HepG2 (cell line): ENCODE measurements at regions not wholly inside any gene's neighbourhood (a gene's known extent, or its start where the extent isn't known, plus 50 kb on each side); places are given as distances from the start of the nearest gene placed in this dataset.
A peak's percentile ranks its signal among the peaks of the same experiment; 100 is the strongest.

ENCODE experiments used
- ATAC-seq: fragments of 200-7000 bp; cut with Tn5 transposase; 3 replicates; pipeline ENCODE4 v1.9.1; 2020; ENCODE audit warnings: mild to moderate bottlenecking, moderate library complexity
- BruUV-seq: library from RNA; stranded (reverse); fragments of 400-500 nt; replicated peaks from 2 replicates; lab custom pipeline; 2021; lab: Mats Ljungman, UMichigan
- CTCF ChIA-PET: fragments of 300-600 bp; formaldehyde crosslinking; extraction: SDS; loops from one replicate; lab custom pipeline; 2021; ENCODE audit warnings: low total read pairs, inconsistent platforms, low intra/inter-chr PET ratio; lab: Yijun Ruan, JAX
- POLR2A ChIA-PET: fragments of 350-600 bp; sonication (Branson Sonifier 250); formaldehyde crosslinking; loops from one replicate; lab custom pipeline; 2020; ENCODE audit warnings: antibody characterized with exemption, inconsistent platforms; lab: Yijun Ruan, JAX
- DNase-seq: peaks from one replicate; pipeline ENCODE4 v3.0.0-alpha.2; 2015; ENCODE audit warnings: low spot score
- FAIRE-seq: peaks from 3 replicates; lab custom pipeline; 2011; peaks lifted over from hg19 to GRCh38; lab: Jason Lieb, UNC
- H2AFZ ChIP-seq: one replicate; pipeline ENCODE4 v1.6.1; 2011; ENCODE audit warnings: low read length, inconsistent platforms
- H3K27ac ChIP-seq: fragments of 300-600 bp; 3 replicates; pipeline ENCODE4 v1.8.0; 2011; ENCODE audit warnings: mixed run types, mild to moderate bottlenecking, mixed read lengths, low read length, inconsistent platforms; ENCODE audit not compliant: insufficient read depth; ENCODE audit errors: extremely low read length
- H3K27me3 ChIP-seq, 2 experiments: fragments of 200-600 bp in 1 of 2; 2 replicates in 1 of 2; 3 replicates in 1 of 2; pipeline versions ENCODE4 v1.6.0 to v1.8.0; 2011; ENCODE audit warnings: low read length in 2 of 2, mild to moderate bottlenecking in 2 of 2, moderate library complexity in 2 of 2, inconsistent platforms in 1 of 2; ENCODE audit not compliant: insufficient read depth in 2 of 2, control insufficient read depth in 1 of 2
- H3K36me3 ChIP-seq, 2 experiments: fragments of 200-600 bp in 1 of 2; replicated peaks in 1 of 2; 2 replicates in 1 of 2; 3 replicates in 1 of 2; pipeline versions ENCODE4 v1.5.1 to v1.8.0; 2011; ENCODE audit warnings: low read length in 2 of 2, inconsistent platforms in 1 of 2; ENCODE audit not compliant: insufficient read depth in 2 of 2, control insufficient read depth in 1 of 2
- H3K4me1 ChIP-seq: 2 replicates; pipeline ENCODE4 v1.5.1; 2012; ENCODE audit warnings: low read length, inconsistent platforms; ENCODE audit not compliant: insufficient read depth
- H3K4me2 ChIP-seq: 2 replicates; pipeline ENCODE4 v1.6.0; 2011; ENCODE audit warnings: low read depth, low read length, inconsistent platforms
- H3K4me3 ChIP-seq, 3 experiments: fragments of 200-600 bp in 1 of 3; sonication (generic), shearing (Covaris generic) in 1 of 3; replicated peaks in 1 of 3; 2 replicates each; pipeline ENCODE4 v1.5.1; 2011 to 2016; ENCODE audit warnings: low read length in 3 of 3, inconsistent platforms in 2 of 3, low read depth in 2 of 3, mild to moderate bottlenecking in 2 of 3, control low read depth in 1 of 3, mixed read lengths in 1 of 3; ENCODE audit not compliant: insufficient read depth in 1 of 3
- H3K79me2 ChIP-seq: one replicate; pipeline ENCODE4 v1.6.1; 2011; ENCODE audit warnings: low read length, inconsistent platforms; ENCODE audit not compliant: insufficient read depth
- H3K9ac ChIP-seq: 2 replicates; pipeline ENCODE4 v1.6.0; 2011; ENCODE audit warnings: mild to moderate bottlenecking, low read depth, low read length, inconsistent platforms; ENCODE audit not compliant: insufficient read depth
- H3K9me3 ChIP-seq: 2 replicates; pipeline ENCODE4 v1.5.1; 2012; ENCODE audit warnings: mild to moderate bottlenecking, low read length
- H4K20me1 ChIP-seq: 2 replicates; pipeline ENCODE4 v1.6.0; 2011; ENCODE audit warnings: inconsistent platforms, mild to moderate bottlenecking, low read length, moderate library complexity; ENCODE audit not compliant: insufficient read depth
- KLF13 ChIP-seq: sonication (generic); formaldehyde crosslinking; IDR thresholded peaks from 2 replicates; pipeline ENCODE4 v1.4.0; 2020; ENCODE audit warnings: mild to moderate bottlenecking, missing genetic modification reagents
- SOX6 ChIP-seq, 2 experiments: fragments of 450-650 bp in 1 of 2; sonication (generic) in 1 of 2; formaldehyde crosslinking in 1 of 2; IDR thresholded peaks; 2 replicates each; pipeline versions ENCODE4 v1.4.0 to v1.6.1; 2017 to 2020; ENCODE audit warnings: antibody characterized with exemption in 1 of 2, mild to moderate bottlenecking in 1 of 2, missing genetic modification reagents in 1 of 2
- ZFAT ChIP-seq: sonication (generic); formaldehyde crosslinking; conservative IDR thresholded peaks from 2 replicates; pipeline ENCODE4 v1.8.1; 2023; ENCODE audit warnings: missing genetic modification reagents, inconsistent platforms
- ZNF143 ChIP-seq: sonication (generic); formaldehyde crosslinking; IDR thresholded peaks from 2 replicates; pipeline ENCODE4 v1.4.0; 2020; ENCODE audit warnings: missing genetic modification reagents
- ZNF263 ChIP-seq: sonication (generic); formaldehyde crosslinking; IDR thresholded peaks from 2 replicates; pipeline ENCODE4 v1.4.0; 2020; ENCODE audit warnings: missing genetic modification reagents
- ZNF780A ChIP-seq: sonication (generic); formaldehyde crosslinking; IDR thresholded peaks from 2 replicates; pipeline ENCODE4 v1.8.0; 2022; ENCODE audit warnings: mild to moderate bottlenecking, missing genetic modification reagents, moderate library complexity
- WGBS: methylation state at CpG from one replicate; pipeline ENCODE4 v1.1.6; 2017; ENCODE audit warnings: low lambda C conversion rate; 5-methylcytosine and 5-hydroxymethylcytosine counted together
- in situ Hi-C: cut with HindIII; loops from 2 replicates; pipeline ENCODE4 v1.10.0; 2017; ENCODE audit warnings: low pct_unique_long_range_greater_than_20kb; ENCODE audit not compliant: extremely low pct_ligation_motif_present
- intact Hi-C: fragments of 100-400 bp; cut with micrococcal nuclease; formaldehyde crosslinking; loops from one replicate; pipeline ENCODE4 v1.10.0; 2022; ENCODE audit not compliant: unreplicated experiment

- Histone ChIP-seq H3K9me3 (no peaks in the 10 kb centered on the region), H3K4me3 (no peak overlapping the region), H4K20me1 (peaks cover 14% of the 10 kb centered on the region; the same call in 1 of the 2 replicates), H3K4me2 (no peak overlapping the region), H3K4me1 (peaks cover 25% of the 10 kb centered on the region), H3K79me2 (no peaks in the 10 kb centered on the region), H3K9ac (no peak overlapping the region), H3K27me3 (peaks cover 21 to 78% of the 10 kb centered on the region in 2 experiments), H2AFZ (no peak overlapping the region), H3K27ac (no peak overlapping the region), H3K36me3 (no peaks in the 10 kb centered on the region)
- ChIA-PET CTCF (no interaction called here), POLR2A (interaction anchor here (1.3 kb wide), 1 partner anchor 24 kb away, joined by 6 read pairs; no protein-coding TSS in a partner anchor)
- DNase-seq: no peak
- intact Hi-C loops: no loop called here
- in situ Hi-C loops: no loop called here
- FAIRE-seq: no peak
- 46% methylated on average over 14 of the region's 16 CpGs for WGBS
- no peak for ATAC-seq
- no TSS peak for BruUV-seq
- TF ChIP-seq SOX6 (IDR thresholded peaks at IDR 0.05) (no peak), SOX6 (CRISPR knock-in tag; IDR thresholded peaks at IDR 0.05) (no peak), KLF13 (CRISPR knock-in tag) (0 out of 2 replicates have a peak, but pooled peaks have one; percentile 48)
Measured at GRCh38 chr17:83175119-83175821, 95.9 kb downstream of the METRNL start.

- Histone ChIP-seq H3K4me3 (no peak overlapping the region), H3K27ac (no peak overlapping the region), H2AFZ (no peak overlapping the region), H3K27me3 (peaks cover 21 to 74% of the 10 kb centered on the region in 2 experiments), H3K9ac (no peak overlapping the region), H3K36me3 (no peaks in the 10 kb centered on the region), H3K79me2 (no peaks in the 10 kb centered on the region), H3K4me2 (no peak overlapping the region), H4K20me1 (peaks cover 14% of the 10 kb centered on the region; the same call in 1 of the 2 replicates), H3K9me3 (no peaks in the 10 kb centered on the region), H3K4me1 (peaks cover 25% of the 10 kb centered on the region)
- POLR2A ChIA-PET: no interaction called here
- DNase-seq: no peak
- FAIRE-seq: no peak
- no peak for ATAC-seq
- in situ Hi-C loops (no loop called here), intact Hi-C loops (no loop called here)
- WGBS: 44% methylated on average over 14 of the region's 15 CpGs
- no peak for TF ChIP-seq ZNF143 (CRISPR knock-in tag)
- TF ChIP-seq ZNF780A: no peak
- peak; percentile 69 for TF ChIP-seq ZNF263 (CRISPR knock-in tag)
- TF ChIP-seq ZFAT (CRISPR knock-in tag): no peak
- CTCF ChIA-PET: no interaction called here
- BruUV-seq: no TSS peak
Measured at GRCh38 chr17:83175822-83176622, 96.6 kb downstream of the METRNL start.
